GM12878 (cell line): ENCODE measurements at regions not wholly inside any gene's neighbourhood (a gene's known extent, or its start where the extent isn't known, plus 50 kb on each side); places are given as distances from the start of the nearest gene placed in this dataset.

Experiments used
- ATAC-seq: fragments of 200-7000 bp; cut with Tn5 transposase; 3 replicates; pipeline ENCODE4 v1.9.1; 2020; ENCODE audit warnings: mild to moderate bottlenecking, moderate library complexity
- BruUV-seq: library from RNA; stranded (reverse); fragments of 400-500 nt; replicated peaks from 2 replicates; lab custom pipeline; 2021; lab: Mats Ljungman, UMichigan
- CTCF ChIA-PET: fragments of 300-600 bp; sonication (Branson Sonifier 250); formaldehyde crosslinking; extraction: SDS; loops from one replicate; lab custom pipeline; 2021; ENCODE audit warnings: inconsistent platforms; lab: Yijun Ruan, JAX
- POLR2A ChIA-PET: fragments of 350-600 bp; formaldehyde crosslinking; extraction: SDS; loops from one replicate; lab custom pipeline; 2021; ENCODE audit warnings: inconsistent platforms; lab: Charles Lee
- RAD21 ChIA-PET: fragments of 300-600 bp; sonication (Branson Sonifier 250); formaldehyde crosslinking; loops from one replicate; lab custom pipeline; 2023; ENCODE audit warnings: antibody characterized with exemption; ENCODE audit not compliant: unreplicated experiment; lab: Charles Lee
- SMC1A ChIA-PET: fragments of 300-600 bp; sonication (Branson Sonifier 250); formaldehyde crosslinking; loops from one replicate; lab custom pipeline; 2023; ENCODE audit not compliant: unreplicated experiment, uncharacterized antibody; lab: Charles Lee
- DNase-seq: peaks from one replicate; pipeline ENCODE4 v3.0.0-alpha.2; 2011; ENCODE audit warnings: low read depth, low spot score
- FAIRE-seq: peaks from 3 replicates; lab custom pipeline; 2011; peaks lifted over from hg19 to GRCh38; lab: Jason Lieb, UNC
- H2AFZ ChIP-seq: 2 replicates; pipeline ENCODE4 v1.6.0; 2011; ENCODE audit warnings: low read depth, low read length, control low read depth; ENCODE audit not compliant: control insufficient read depth
- H3K27ac ChIP-seq: 2 replicates; pipeline ENCODE4 v1.5.1; 2011; ENCODE audit warnings: control low read depth; ENCODE audit not compliant: control insufficient read depth, insufficient read depth
- H3K27me3 ChIP-seq, 2 experiments: replicated peaks in 1 of 2; 2 replicates each; pipeline versions ENCODE4 v1.6.0 to v1.6.1; 2011; ENCODE audit warnings: low read length in 1 of 2; ENCODE audit not compliant: control insufficient read depth in 2 of 2, insufficient read depth in 2 of 2
- H3K36me3 ChIP-seq, 2 experiments: 2 replicates each; pipeline ENCODE4 v1.5.1; 2011; ENCODE audit warnings: low read length in 1 of 2; ENCODE audit not compliant: control insufficient read depth in 2 of 2, insufficient read depth in 2 of 2
- H3K4me1 ChIP-seq: 2 replicates; pipeline ENCODE4 v1.6.1; 2011; ENCODE audit warnings: mild to moderate bottlenecking, low read length, moderate library complexity, mixed read lengths; ENCODE audit not compliant: control insufficient read depth, insufficient read depth
- H3K4me2 ChIP-seq: 2 replicates; pipeline ENCODE4 v1.6.0; 2011; ENCODE audit warnings: control low read depth; ENCODE audit not compliant: control insufficient read depth, insufficient read depth
- H3K4me3 ChIP-seq: fragments of 200-600 bp; sonication (generic); 2 replicates; pipeline ENCODE4 v1.5.1; 2016
- H3K79me2 ChIP-seq: 2 replicates; pipeline ENCODE4 v1.6.0; 2011; ENCODE audit warnings: low read length; ENCODE audit not compliant: control insufficient read depth, insufficient read depth
- H3K9ac ChIP-seq: 2 replicates; pipeline ENCODE4 v1.8.0; 2011; ENCODE audit warnings: low read length, control low read depth, mixed read lengths; ENCODE audit not compliant: control insufficient read depth, insufficient read depth
- H3K9me3 ChIP-seq: replicated peaks from 3 replicates; pipeline ENCODE4 v1.5.1; 2011; ENCODE audit warnings: mild to moderate bottlenecking, low read length; ENCODE audit not compliant: control insufficient read depth, insufficient read depth
- H4K20me1 ChIP-seq: 2 replicates; pipeline ENCODE4 v1.6.0; 2011; ENCODE audit not compliant: control insufficient read depth, insufficient read depth
- BCL3 ChIP-seq: IDR thresholded peaks from 2 replicates; pipeline ENCODE4 v1.6.1; 2011; ENCODE audit warnings: borderline replicate concordance, low read depth, mild to moderate bottlenecking, moderate library complexity, low read length; ENCODE audit not compliant: insufficient read depth, poor library complexity, severe bottlenecking
- CTCF ChIP-seq, 3 experiments: IDR thresholded peaks in 2 of 3; conservative IDR thresholded peaks in 1 of 3; 2 replicates each; pipeline ENCODE4 v1.5.1; 2011; ENCODE audit warnings: low read depth in 3 of 3, low read length in 3 of 3, mild to moderate bottlenecking in 3 of 3, control low read depth in 2 of 3, moderate library complexity in 2 of 3, inconsistent platforms in 1 of 3, mixed read lengths in 1 of 3; ENCODE audit not compliant: control insufficient read depth in 2 of 3, insufficient read depth in 1 of 3; ENCODE audit errors: extremely low read depth in 1 of 3
- EZH2 ChIP-seq: IDR thresholded peaks from 2 replicates; pipeline ENCODE4 v1.6.1; 2012; ENCODE audit warnings: low read depth, mild to moderate bottlenecking, control low read depth, inconsistent platforms, low read length, borderline replicate concordance; ENCODE audit not compliant: control insufficient read depth
- MLLT1 ChIP-seq: fragments of 450-650 bp; IDR thresholded peaks from 2 replicates; pipeline ENCODE4 v1.6.1; 2016; ENCODE audit warnings: mild to moderate bottlenecking
- MYC ChIP-seq: IDR thresholded peaks from 2 replicates; pipeline ENCODE4 v1.6.1; 2011; ENCODE audit warnings: mild to moderate bottlenecking, low read length, moderate library complexity, inconsistent platforms; ENCODE audit not compliant: insufficient read depth, insufficient replicate concordance, insufficient read length, severe bottlenecking
- NFYA ChIP-seq: IDR thresholded peaks from 2 replicates; pipeline ENCODE4 v1.6.1; 2011; ENCODE audit warnings: low read depth, mild to moderate bottlenecking, low read length, improper control_type of control experiment, borderline replicate concordance
- NFYB ChIP-seq: IDR thresholded peaks from 2 replicates; pipeline ENCODE4 v1.6.1; 2011; ENCODE audit warnings: low read depth, mild to moderate bottlenecking, low read length, improper control_type of control experiment, moderate library complexity; ENCODE audit not compliant: insufficient read depth
- POLR2AphosphoS2 ChIP-seq: IDR thresholded peaks from 2 replicates; pipeline ENCODE4 v1.6.1; 2011; ENCODE audit warnings: low read depth, mild to moderate bottlenecking, low read length, improper control_type of control experiment, moderate library complexity
- SP1 ChIP-seq: IDR thresholded peaks from one replicate; pipeline ENCODE4 v1.6.1; 2011; ENCODE audit warnings: low read depth, low read length
- SUPT20H ChIP-seq: IDR thresholded peaks from 2 replicates; pipeline ENCODE4 v1.6.1; 2011; ENCODE audit warnings: low read depth, mild to moderate bottlenecking, low read length, moderate library complexity, borderline replicate concordance; ENCODE audit not compliant: control insufficient read depth
- USF1 ChIP-seq: IDR thresholded peaks from 2 replicates; pipeline ENCODE4 v1.6.1; 2011; ENCODE audit warnings: borderline replicate concordance, low read depth, mild to moderate bottlenecking, moderate library complexity, mixed read lengths, low read length; ENCODE audit not compliant: insufficient read depth; ENCODE audit errors: extremely low read length
- ZNF207 ChIP-seq: fragments of 450-650 bp; IDR thresholded peaks from 2 replicates; pipeline ENCODE4 v1.6.1; 2014; ENCODE audit warnings: antibody characterized with exemption, mild to moderate bottlenecking, borderline replicate concordance
- WGBS: methylation state at CpG from one replicate; pipeline ENCODE4 v1.1.6; 2016; ENCODE audit warnings: low lambda C conversion rate; ENCODE audit not compliant: insufficient replicate concordance, insufficient coverage; ENCODE audit errors: missing lambda C conversion rate; 5-methylcytosine and 5-hydroxymethylcytosine counted together
- in situ Hi-C: fragments of 300-500 bp; cut with MboI; formaldehyde crosslinking; loops from 9 replicates; pipeline ENCODE4 v1.14.3; 2018; ENCODE audit warnings: mixed read lengths
- intact Hi-C: fragments of 100-400 bp; cut with micrococcal nuclease; formaldehyde crosslinking; loops from one replicate; pipeline ENCODE4 v1.14.2; 2022; ENCODE audit not compliant: unreplicated experiment

- TF ChIP-seq CTCF (IDR thresholded peaks at IDR 0.05 in 2 of 3, conservative IDR thresholded peaks at IDR 0.05 in 1 of 3; ENCODE audit: control insufficient read depth in 2 of 3, extremely low read depth in 1 of 3, insufficient read depth in 1 of 3, low read depth in 3 of 3, low read length in 3 of 3), result no peak
- TF ChIP-seq USF1, result no peak
- no peak for TF ChIP-seq POLR2AphosphoS2
- TF ChIP-seq ZNF207, result no peak
- no peak for TF ChIP-seq MLLT1
- TF ChIP-seq SUPT20H, result no peak
These were observed 119.2 kb downstream of the RWDD3 start (continued) for GRCh38 chr1:95353194-95353593.

GRCh38 chr1:95364546-95364945, 130.5 kb downstream of the RWDD3 start:
- H3K27ac ChIP-seq, result no peak overlapping the region
- no peak for ATAC-seq
- no peaks in the 10 kb centered on the region for H3K4me1 ChIP-seq
- ChIA-PET POLR2A (no interaction called here), CTCF (interaction anchor here (0.7 kb wide), 1 partner anchor 177 kb away, joined by 3 read pairs; no protein-coding TSS in a partner anchor), SMC1A (no interaction called here), RAD21 (no interaction called here)
- H3K4me2 ChIP-seq, result no peak overlapping the region
- H3K9ac ChIP-seq, result no peak overlapping the region
- H2AFZ ChIP-seq, result no peak overlapping the region
- WGBS, result 0% methylated on average over 1 of the region's 1 CpG
- no peak for FAIRE-seq
- H3K79me2 ChIP-seq, result no peaks in the 10 kb centered on the region
- H3K36me3 ChIP-seq, result no peaks in the 10 kb centered on the region
- intact Hi-C loops, result no loop called here
- no TSS peak for BruUV-seq
- H3K9me3 ChIP-seq, result no peaks in the 10 kb centered on the region
- H3K4me3 ChIP-seq, result no peak overlapping the region
- H4K20me1 ChIP-seq, result no peaks in the 10 kb centered on the region
- no peaks in the 10 kb centered on the region for H3K27me3 ChIP-seq
- in situ Hi-C loops, result no loop called here
- DNase-seq, result no peak
- TF ChIP-seq MYC (no peak), EZH2 (no peak), BCL3 (no peak), NFYA (no peak), SUPT20H (no peak), NFYB (no peak), SP1 (no peak)
